GM12865 (cell line): ENCODE measurements at regions not wholly inside any gene's neighbourhood (a gene's known extent, or its start where the extent isn't known, plus 50 kb on each side); places are given as distances from the start of the nearest gene placed in this dataset.
"Not testable (repeated sequence)": the region's sequence is repeated elsewhere in the genome, so short reads cannot be mapped to it uniquely, and the experiment has no call there.

ENCODE experiments used
- DNase-seq: peaks from one replicate; pipeline ENCODE4 v3.0.0; 2010; ENCODE audit warnings: low read depth
- H3K4me3 ChIP-seq: 2 replicates; pipeline ENCODE4 v1.5.1; 2011; ENCODE audit warnings: mild to moderate bottlenecking, low read depth, low read length, control low read depth
- TF ChIP-seq, protein P1 (sequence below): IDR thresholded peaks from 2 replicates; pipeline ENCODE4 v1.5.1; 2011; ENCODE audit warnings: low read length, control low read depth, low read depth, inconsistent platforms; ENCODE audit not compliant: insufficient read depth; ENCODE audit errors: missing control alignments

GRCh38 chr2:101645886-101646285 lies 51.6 kb upstream of the MAP4K4 start:
- H3K4me3 ChIP-seq, DNase-seq: not testable (repeated sequence)

- TF ChIP-seq, protein P1, sequence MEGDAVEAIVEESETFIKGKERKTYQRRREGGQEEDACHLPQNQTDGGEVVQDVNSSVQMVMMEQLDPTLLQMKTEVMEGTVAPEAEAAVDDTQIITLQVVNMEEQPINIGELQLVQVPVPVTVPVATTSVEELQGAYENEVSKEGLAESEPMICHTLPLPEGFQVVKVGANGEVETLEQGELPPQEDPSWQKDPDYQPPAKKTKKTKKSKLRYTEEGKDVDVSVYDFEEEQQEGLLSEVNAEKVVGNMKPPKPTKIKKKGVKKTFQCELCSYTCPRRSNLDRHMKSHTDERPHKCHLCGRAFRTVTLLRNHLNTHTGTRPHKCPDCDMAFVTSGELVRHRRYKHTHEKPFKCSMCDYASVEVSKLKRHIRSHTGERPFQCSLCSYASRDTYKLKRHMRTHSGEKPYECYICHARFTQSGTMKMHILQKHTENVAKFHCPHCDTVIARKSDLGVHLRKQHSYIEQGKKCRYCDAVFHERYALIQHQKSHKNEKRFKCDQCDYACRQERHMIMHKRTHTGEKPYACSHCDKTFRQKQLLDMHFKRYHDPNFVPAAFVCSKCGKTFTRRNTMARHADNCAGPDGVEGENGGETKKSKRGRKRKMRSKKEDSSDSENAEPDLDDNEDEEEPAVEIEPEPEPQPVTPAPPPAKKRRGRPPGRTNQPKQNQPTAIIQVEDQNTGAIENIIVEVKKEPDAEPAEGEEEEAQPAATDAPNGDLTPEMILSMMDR, result no peak
- H3K4me3 ChIP-seq, result no peak overlapping the region
- no peak for DNase-seq
Observed at GRCh38 chr2:101644842-101645383, 52.6 kb upstream of the MAP4K4 start.

GRCh38 chr2:101643004-101643524 lies 54.4 kb upstream of the MAP4K4 start:
- H3K4me3 ChIP-seq, result no peak overlapping the region
- TF ChIP-seq, protein P1, result no peak
- DNase-seq, result no peak

DNA sequence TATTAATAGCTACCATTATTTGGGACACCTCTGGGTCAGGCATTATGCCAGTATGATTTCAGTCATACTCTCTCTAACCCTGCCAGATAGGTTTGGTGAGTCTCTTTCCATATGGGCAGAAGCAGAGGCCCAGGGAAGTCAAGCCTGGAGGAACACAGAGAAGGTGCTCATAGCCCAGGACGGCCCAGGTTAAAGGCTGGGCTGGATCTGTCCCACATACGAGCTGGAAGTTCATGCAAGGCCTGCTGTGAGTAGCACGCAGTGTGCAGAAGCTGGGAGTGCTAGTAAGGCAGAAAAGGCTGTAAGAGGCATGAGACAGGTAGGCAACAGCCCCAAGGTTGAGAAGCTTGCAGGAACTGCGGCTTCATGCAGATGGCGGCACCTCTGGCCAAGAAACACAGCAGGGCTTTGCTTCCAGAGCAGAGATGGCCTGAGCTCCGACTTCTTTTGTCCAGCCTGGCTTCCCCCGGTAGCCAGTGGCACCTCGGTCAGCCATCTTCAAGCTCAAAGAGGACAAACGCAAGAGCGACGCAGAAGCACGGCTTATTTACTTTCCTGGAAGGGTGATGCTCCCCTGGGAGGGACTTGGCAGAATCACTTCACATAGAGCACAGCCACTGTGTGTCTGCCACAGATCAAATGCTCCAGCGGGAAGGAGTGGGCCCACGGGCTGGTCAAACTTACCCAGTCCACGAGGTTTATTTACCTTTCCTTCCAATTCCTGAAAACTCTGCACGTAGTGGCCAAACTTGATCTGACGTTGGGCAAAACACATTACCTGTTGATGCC lies 58.5 kb upstream of the MAP4K4 start:
- H3K4me3 ChIP-seq, result no peak overlapping the region

DNA sequence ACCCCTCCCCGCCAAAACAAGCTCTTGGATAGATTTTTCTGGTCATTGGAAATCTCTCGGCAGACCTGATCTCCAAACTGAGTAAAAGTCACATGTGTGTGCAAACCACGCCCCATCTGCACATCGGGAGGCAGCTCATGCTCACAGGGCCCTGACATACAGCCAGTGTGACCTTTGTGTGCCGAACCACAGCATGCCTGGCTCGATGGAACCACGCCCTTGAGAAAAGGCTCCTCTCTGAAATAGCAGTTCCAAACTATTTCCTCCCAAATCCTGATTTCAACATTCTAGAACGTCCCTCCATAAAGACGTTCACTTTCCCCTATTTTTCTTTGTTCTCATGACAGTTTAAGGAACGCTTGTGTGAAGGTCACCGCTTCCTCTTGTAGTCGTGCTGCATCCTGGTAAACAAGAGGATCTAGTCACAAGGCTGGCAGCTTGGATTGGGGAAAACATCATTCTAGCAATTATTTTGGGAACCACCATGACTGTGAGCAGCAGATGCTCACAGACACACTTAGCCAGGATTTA lies 59.3 kb upstream of the MAP4K4 start:
- TF ChIP-seq, protein P1, result no peak
- no peak for DNase-seq

More for the DNA sequence above, 58.5 kb upstream of the MAP4K4 start:
- TF ChIP-seq, protein P1, result no peak
- DNase-seq, result no peak

DNA sequence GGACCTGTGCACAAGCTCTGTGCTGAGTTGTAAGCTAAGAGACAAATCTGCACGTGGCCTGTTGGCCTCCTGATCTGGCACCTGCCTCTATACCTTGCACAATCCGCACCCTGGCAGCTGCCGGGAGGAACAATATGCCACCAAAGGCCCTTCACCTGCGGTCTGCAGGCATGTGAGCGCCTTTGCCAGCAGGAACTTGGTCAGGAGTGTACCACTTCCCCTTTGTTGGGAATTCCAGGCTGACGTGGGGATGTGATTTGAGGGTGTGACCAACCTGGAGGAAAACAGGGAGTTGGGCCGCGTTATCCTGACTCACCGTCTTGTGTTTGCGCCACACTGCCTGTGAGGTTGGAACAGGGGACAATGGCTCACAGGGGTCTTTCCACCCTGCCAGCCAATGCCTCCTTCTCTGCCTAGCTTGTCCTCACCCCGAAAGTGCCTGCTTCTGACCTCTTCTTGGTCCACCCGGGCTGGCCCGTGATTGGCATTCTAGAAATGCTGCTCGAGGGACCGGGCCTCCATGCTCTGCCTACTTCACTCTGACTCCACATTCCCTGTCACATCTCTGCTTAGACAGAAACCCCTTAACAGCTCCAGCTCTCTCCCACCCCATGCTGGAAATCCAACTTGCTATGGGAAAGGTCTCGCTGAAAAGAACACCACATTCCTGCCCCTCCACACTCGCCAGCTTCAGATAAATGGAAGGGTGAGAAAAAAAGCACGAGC lies 67.1 kb upstream of the MAP4K4 start:
- TF ChIP-seq, protein P1, result no peak

More for the DNA sequence above, 59.3 kb upstream of the MAP4K4 start:
- H3K4me3 ChIP-seq, result no peak overlapping the region

DNA sequence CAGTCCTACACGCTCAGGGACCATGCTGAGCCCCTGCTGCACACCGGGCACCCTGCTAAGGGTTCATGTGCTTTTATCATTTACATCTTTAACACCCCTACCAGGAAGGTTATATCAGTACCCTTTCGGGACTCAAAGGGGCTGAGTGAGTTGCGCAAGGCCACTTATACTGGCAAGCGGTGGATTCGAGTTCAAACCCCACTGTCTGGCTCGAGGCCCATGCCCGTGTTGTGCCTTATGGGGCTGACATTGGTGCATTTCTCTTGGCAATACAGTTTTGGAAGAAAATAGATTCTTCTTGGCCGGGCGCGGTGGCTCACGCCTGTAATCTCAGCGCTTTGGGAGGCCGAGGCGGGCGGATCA lies 69.5 kb upstream of the MAP4K4 start:
- no peak overlapping the region for H3K4me3 ChIP-seq
- no peak for DNase-seq
- TF ChIP-seq, protein P1, result no peak

More for the DNA sequence above, 67.1 kb upstream of the MAP4K4 start:
- no peak for DNase-seq
- H3K4me3 ChIP-seq, result no peak overlapping the region
